NCI-H345 (cell line): ENCODE measurements at regions not wholly inside any gene's neighbourhood (a gene's known extent, or its start where the extent isn't known, plus 50 kb on each side); places are given as distances from the start of the nearest gene placed in this dataset.

Source experiments
- DNase-seq: peaks from one replicate; lab custom pipeline; 2025; lab: John Stamatoyannopoulos, UW

GRCh38 chr1:193799948-193800690 lies 613.7 kb upstream of the B3GALT2 start:
- no peak for DNase-seq

GRCh38 chr1:193799371-193799770 lies 613.0 kb upstream of the B3GALT2 start:
- DNase-seq, result no peak

- no peak for DNase-seq
Observed at GRCh38 chr1:193794239-193794638, 607.8 kb upstream of the B3GALT2 start.

GRCh38 chr1:193791746-193792145 lies 605.3 kb upstream of the B3GALT2 start:
- no peak for DNase-seq

- no peak for DNase-seq
Observed at GRCh38 chr1:193787061-193787460, 600.6 kb upstream of the B3GALT2 start.

GRCh38 chr1:193785850-193786420 lies 599.5 kb upstream of the B3GALT2 start:
- no peak for DNase-seq

GRCh38 chr1:193774536-193775323 lies 588.3 kb upstream of the B3GALT2 start:
- no peak for DNase-seq

- no peak for DNase-seq
Observed at GRCh38 chr1:193771596-193771995, 585.2 kb upstream of the B3GALT2 start.

- no peak for DNase-seq
Observed at GRCh38 chr1:193769651-193770050, 583.2 kb upstream of the B3GALT2 start.

- DNase-seq, result no peak
Observed at GRCh38 chr1:193767886-193768285, 581.5 kb upstream of the B3GALT2 start.

GRCh38 chr1:193766329-193766728 lies 579.9 kb upstream of the B3GALT2 start:
- no peak for DNase-seq

- no peak for DNase-seq
Observed at GRCh38 chr1:193763266-193763665, 576.9 kb upstream of the B3GALT2 start.

GRCh38 chr1:193762236-193762635 lies 575.8 kb upstream of the B3GALT2 start:
- no peak for DNase-seq

GRCh38 chr1:193755441-193755840 lies 569.0 kb upstream of the B3GALT2 start:
- DNase-seq, result no peak

- no peak for DNase-seq
Observed at GRCh38 chr1:193754732-193755427, 568.5 kb upstream of the B3GALT2 start.

- no peak for DNase-seq
Observed at GRCh38 chr1:193754151-193754550, 567.7 kb upstream of the B3GALT2 start.

GRCh38 chr1:193753038-193753756 lies 566.8 kb upstream of the B3GALT2 start:
- no peak for DNase-seq

- no peak for DNase-seq
Observed at GRCh38 chr1:193749868-193750267, 563.5 kb upstream of the B3GALT2 start.

- no peak for DNase-seq
Observed at GRCh38 chr1:193747579-193747978, 561.2 kb upstream of the B3GALT2 start.

GRCh38 chr1:193741228-193741627 lies 554.8 kb upstream of the B3GALT2 start:
- no peak for DNase-seq

GRCh38 chr1:193740762-193741161 lies 554.3 kb upstream of the B3GALT2 start:
- DNase-seq, result no peak

GRCh38 chr1:193736507-193736906 lies 550.1 kb upstream of the B3GALT2 start:
- no peak for DNase-seq
